Peyer's patch (tissue), 4 donors: ENCODE measurements at regions not wholly inside any gene's neighbourhood (a gene's known extent, or its start where the extent isn't known, plus 50 kb on each side); places are given as distances from the start of the nearest gene placed in this dataset.

Experiments used
- CTCF ChIP-seq, 6 experiments: fragments of 450-650 bp in 4 of 6; fragments of 200-600 bp in 2 of 6; sonication (generic) in 1 of 6; IDR thresholded peaks; one replicate each; pipeline ENCODE4 v1.5.1; 2017 to 2019; ENCODE audit warnings: antibody characterized with exemption in 6 of 6, mild to moderate bottlenecking in 3 of 6, moderate library complexity in 1 of 6
- POLR2A ChIP-seq, 2 donors: fragments of 450-650 bp; IDR thresholded peaks; one replicate each; pipeline ENCODE4 v1.5.1; 2017; ENCODE audit warnings: antibody characterized with exemption in 2 of 2, mild to moderate bottlenecking in 2 of 2, moderate library complexity in 2 of 2

GRCh38 chr15:47386459-47386858 is 330.8 kb upstream of the SEMA6D start:
- TF ChIP-seq CTCF (IDR thresholded peaks at IDR 0.05) (no peak), POLR2A (IDR thresholded peaks at IDR 0.05) (no peak)
